ENCODE measurements at regions not wholly inside any gene's neighbourhood (a gene's known extent, or its start where the extent isn't known, plus 50 kb on each side); places are given as distances from the start of the nearest gene placed in this dataset.
A peak's percentile ranks its signal among the peaks of the same experiment; 100 is the strongest.

DNA sequence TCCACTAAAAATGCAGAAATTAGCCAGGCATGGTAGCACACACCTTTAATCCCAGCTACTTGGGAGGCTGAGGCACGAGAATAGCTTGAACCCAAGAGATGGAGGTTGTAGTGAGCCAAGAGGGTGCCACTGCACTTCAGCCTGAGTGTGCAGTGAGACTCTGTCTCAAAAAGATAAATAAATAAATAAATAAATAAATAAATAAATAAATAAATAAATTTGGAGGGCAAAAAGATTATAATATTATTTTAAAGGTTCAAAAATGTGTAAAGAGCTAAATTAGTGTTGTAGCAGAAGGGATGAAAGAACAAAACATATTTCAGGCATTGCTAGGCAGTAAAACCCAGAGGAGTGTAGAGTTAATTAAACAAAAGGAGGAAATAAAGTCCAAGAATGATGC, 1136.4 kb upstream of the CDH2 start:
- DNase-seq (ENCODE audit: low read depth in 3 of 3, low spot score in 2 of 3): no peak

DNA sequence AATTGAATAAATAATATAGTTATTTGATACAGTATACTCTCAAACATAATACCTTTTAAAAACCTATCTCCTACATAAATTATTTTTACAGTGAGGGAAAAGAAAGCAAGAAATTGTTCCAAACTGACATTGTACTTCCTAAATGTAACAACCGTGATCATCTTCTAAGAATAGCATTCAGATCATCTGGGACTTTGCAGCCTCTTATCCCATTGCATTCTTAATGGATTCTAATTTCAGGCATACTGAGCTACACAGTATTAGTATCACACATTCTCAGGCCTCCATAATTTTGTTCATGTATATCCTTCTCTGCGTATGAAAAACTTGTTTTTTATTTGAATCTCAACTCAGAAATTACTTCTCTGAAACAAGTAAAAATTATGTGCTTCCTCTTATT, 1134.7 kb upstream of the CDH2 start:
- DNase-seq (ENCODE audit: low read depth in 3 of 3, low spot score in 2 of 3): no peak

DNA sequence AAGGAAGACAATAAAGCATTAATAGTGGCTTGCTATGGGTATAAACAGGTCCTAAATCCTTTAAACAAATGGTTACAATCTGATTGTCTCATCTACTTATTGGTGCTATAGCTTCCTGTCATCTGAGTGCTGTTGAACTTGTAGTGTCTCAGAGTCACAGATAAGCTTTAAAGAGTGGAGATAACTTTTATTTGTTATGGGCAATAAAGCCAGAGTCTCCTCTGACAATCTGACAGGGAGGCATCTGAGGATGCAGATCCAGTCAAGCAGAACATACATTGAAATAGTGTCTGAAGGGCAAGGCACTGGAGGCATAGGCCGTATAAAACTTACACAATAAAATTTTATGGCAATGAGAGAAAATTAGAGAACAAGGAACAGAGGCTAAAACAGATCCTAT, 1132.4 kb upstream of the CDH2 start:
- DNase-seq (ENCODE audit: low read depth in 3 of 3, low spot score in 2 of 3): peak in 1 of 3 donors; percentile 21

- no peak for DNase-seq (ENCODE audit: low read depth in 3 of 3, low spot score in 2 of 3)
These were observed 1131.1 kb upstream of the CDH2 start for GRCh38 chr18:29307982-29308381.

- no peak for DNase-seq (ENCODE audit: low read depth in 3 of 3, low spot score in 2 of 3)
These were observed 1130.3 kb upstream of the CDH2 start for GRCh38 chr18:29307231-29307630.

GRCh38 chr18:29305516-29305915, 1128.6 kb upstream of the CDH2 start:
- no peak for DNase-seq (ENCODE audit: low read depth in 3 of 3, low spot score in 2 of 3)

- DNase-seq (ENCODE audit: low read depth in 3 of 3, low spot score in 2 of 3): no peak
These were observed 1124.1 kb upstream of the CDH2 start for GRCh38 chr18:29301048-29301447.

DNA sequence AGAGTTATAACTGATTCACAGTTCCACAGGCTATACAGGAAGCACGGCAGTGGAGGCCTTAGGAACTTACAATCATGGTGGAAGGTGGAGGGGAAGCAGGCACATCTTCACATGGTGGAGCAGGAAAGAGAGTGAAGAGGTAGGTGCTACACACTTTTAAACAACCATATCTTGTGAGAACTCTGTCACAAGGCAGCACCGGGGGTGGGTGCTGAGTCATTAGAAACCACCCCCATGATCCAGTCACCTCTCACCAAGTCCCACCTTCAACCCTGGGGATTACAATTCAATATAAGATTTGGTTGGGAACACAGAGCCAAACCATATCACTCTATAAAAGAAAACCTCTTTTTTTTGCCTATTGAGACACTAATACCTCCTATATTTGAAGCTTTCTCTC, 1108.5 kb upstream of the CDH2 start:
- DNase-seq (ENCODE audit: low read depth in 3 of 3, low spot score in 2 of 3): no peak

DNA sequence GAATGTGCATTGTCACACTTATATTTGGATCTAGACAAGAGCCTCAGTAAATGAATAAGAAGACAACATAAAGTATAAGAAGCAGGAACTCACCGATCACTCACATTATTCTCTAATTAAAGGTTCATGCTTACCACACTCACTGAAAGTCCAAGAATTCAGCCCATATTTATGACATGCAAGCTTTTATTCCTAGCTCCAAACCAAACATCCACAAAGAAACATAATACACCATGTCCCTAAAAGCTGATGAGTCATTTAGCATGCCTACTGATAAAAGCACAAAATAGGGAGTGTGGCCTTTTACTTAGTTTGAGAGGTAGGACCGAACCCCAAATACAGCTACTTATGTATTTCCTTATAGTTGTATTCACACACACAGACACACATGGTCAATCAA, 1094.6 kb upstream of the CDH2 start:
- no peak for DNase-seq (ENCODE audit: low read depth in 3 of 3, low spot score in 2 of 3)

GRCh38 chr18:29259838-29260237, 1082.9 kb upstream of the CDH2 start:
- DNase-seq (ENCODE audit: low read depth in 3 of 3, low spot score in 2 of 3): no peak

- no peak for DNase-seq (ENCODE audit: low read depth in 3 of 3, low spot score in 2 of 3)
These were observed 1077.2 kb upstream of the CDH2 start for GRCh38 chr18:29254123-29254522.

DNA sequence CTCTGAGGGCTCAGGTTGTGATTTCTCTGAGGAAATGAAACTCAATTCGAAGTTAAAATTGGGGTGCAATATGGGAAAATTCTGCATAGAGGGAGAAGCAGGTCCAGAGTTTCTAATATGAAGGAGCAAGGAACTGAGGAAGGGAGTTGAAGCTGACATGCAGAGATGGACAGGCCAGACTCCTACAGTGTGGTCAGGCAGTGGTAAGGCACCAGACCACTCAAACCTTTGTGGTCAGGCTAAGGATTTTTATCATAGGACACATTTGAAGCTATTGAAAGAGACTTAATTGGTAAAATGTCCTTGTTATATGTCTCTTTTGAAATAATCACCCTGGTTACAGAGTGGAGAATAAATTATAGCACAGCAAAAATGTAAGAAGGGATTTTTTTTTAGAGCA, 1074.8 kb upstream of the CDH2 start:
- no peak for DNase-seq (ENCODE audit: low read depth in 3 of 3, low spot score in 2 of 3)

GRCh38 chr18:29250843-29251242, 1073.9 kb upstream of the CDH2 start:
- no peak for DNase-seq (ENCODE audit: low read depth in 3 of 3, low spot score in 2 of 3)

DNA sequence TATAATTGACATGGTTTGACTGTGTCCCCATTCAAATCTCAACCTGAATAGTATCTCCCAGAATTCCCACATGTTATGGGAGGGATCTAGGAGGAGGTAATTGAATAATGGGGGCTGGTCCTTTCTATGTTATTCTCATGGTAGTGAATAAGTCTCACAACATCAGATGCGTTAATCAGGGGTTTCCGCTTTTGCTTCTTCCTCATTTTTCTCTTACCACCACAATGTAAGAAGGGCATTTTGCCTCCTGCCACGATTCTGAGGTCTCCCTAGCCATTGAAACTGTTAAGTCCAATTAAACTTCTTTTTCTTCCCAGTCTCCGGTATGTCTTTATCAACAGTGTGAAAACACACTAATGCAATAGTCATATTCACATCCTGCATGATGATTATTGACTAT, 1073.3 kb upstream of the CDH2 start:
- no peak for DNase-seq (ENCODE audit: low read depth in 3 of 3, low spot score in 2 of 3)

DNA sequence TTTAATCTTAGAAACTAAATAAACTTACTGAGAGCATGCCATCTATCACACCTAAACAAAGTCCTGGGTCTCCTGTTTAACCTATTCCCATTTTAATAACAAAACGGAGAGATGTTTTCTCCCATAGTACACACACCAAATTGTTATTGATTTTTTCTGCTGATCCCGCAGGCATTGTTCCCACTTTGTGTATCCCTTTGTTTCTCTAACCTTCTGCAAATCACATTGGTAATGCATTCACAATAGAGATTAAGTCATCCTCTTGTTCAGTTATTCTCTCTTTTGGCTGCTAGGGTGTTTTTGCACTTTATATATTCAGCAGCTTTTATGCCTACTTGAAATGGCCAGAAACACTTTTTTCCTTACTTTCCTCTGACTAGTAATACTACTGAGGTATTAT, 1071.9 kb upstream of the CDH2 start:
- DNase-seq (ENCODE audit: low read depth in 3 of 3, low spot score in 2 of 3): no peak

DNA sequence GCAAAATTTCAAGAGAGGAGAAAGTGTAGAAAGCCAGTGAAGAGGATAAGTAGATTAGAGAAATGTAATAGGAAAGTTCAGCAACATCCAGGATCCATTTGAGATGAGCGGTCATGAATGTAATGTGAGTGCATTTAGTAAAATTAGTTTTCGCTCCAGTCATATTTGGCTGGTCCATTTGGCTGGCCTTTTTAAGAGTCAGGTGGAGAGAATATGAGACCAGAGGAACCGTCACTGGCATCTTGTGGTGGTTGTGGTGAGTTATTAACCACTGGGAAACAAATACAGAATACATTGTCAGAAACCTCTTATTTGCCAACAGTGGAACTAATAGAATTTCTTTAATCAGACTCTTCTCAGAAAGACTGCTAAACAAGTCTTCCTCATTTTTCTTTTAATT, 1064.3 kb upstream of the CDH2 start:
- no peak for DNase-seq (ENCODE audit: low read depth in 3 of 3, low spot score in 2 of 3)

DNA sequence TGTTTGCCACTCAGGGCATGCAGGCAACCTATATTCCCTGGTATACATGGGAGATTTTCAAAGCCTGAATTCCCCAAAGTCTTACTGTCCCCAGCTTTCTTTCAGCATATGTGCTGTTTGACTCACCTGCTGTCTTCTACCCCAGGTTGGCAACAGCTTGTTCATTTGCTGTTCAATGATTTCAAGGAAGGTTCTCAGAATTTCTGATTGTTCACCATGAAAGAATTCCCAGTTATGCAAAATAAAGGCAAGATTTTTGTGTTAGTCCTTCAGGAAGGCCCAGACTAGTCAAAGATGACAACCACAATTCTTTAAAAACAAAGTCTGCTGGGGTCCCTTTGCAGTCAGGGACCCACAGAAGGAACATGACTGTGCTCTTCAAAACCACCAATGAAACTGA, 1057.8 kb upstream of the CDH2 start:
- no peak for DNase-seq (ENCODE audit: low read depth in 3 of 3, low spot score in 2 of 3)

DNA sequence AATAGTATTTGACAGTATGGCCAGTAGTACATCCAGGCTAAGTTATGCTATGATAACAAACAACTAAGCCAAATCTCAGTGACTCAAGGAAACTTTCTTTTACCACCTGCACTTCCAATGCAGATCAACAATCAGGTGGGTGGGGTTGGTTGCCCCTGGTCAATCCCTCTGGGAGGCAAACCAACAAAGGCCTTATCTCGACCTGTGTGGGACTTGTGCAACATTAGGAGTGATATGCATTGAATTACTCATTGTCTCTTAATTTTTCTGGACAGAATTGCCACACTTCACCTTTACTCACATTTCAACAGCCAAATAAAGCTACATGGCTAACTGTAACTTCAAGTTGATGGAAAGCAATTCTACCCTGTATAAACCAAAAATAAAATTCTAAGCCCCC, 1049.3 kb upstream of the CDH2 start:
- DNase-seq (ENCODE audit: low read depth in 3 of 3, low spot score in 2 of 3): no peak

DNA sequence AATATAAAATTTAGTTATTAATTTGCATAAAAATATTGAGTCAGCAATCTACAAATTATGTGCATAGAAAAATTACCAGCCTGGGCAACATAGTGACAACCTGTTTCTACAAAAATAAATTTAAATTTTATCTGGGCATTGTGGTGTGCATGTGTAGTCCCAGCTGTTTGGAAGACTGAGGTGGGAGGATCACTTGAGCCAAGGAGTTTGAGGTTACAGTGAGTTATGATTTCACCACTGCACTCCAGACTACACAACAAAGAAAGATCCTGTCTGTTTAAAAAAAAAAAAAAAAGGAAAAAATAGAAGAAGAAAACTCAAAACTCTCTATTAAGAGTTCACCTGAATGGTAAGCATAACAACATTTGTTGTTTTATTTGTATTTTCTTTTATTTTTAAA, 1048.4 kb upstream of the CDH2 start:
- no peak for DNase-seq (ENCODE audit: low read depth in 3 of 3, low spot score in 2 of 3)

GRCh38 chr18:29218091-29218490, 1041.2 kb upstream of the CDH2 start:
- no peak for DNase-seq (ENCODE audit: low read depth in 3 of 3, low spot score in 2 of 3)

- no peak for DNase-seq (ENCODE audit: low read depth in 3 of 3, low spot score in 2 of 3)
These were observed 1040.4 kb upstream of the CDH2 start for GRCh38 chr18:29217124-29217915.

DNA sequence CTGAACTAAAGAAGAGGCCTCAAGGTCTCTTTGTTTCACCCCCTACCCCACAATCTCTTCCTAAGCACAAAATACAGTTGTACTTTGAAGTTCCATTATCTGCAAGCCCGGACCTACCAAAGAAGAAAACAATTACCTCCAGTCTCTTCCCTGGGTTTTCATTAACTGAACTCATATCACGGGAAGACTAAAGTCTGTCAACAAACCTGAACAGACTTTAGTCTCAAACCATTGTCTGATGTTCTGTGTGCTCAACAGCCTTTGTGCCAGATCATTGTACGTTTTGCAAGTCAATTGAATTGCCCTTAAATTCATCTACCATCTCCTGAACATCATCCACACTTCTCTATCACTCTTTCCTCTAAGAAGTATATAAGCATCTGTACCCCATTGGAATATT, 1021.9 kb upstream of the CDH2 start:
- no peak for DNase-seq (ENCODE audit: low read depth in 3 of 3, low spot score in 2 of 3)

DNA sequence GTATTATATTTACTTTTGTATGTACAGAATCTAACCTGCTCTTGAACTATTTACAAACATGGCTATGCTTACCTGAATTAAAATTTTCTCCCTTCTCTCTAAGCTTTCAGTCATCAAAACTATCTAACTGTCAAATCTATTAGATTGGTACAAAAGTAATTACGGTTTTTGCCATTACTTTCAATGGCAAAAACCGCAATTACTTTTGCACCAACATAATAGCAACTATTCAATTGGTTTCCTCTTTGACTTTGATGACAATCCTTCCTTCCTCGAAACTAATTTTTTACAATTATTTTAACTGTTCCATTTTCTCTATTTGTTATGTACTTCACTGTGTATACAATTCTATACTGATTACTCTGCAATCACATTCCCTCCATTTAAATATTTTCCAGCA, 1019.4 kb upstream of the CDH2 start:
- DNase-seq (ENCODE audit: low read depth in 3 of 3, low spot score in 2 of 3): no peak
